ENCODE measurements at regions not wholly inside any gene's neighbourhood (a gene's known extent, or its start where the extent isn't known, plus 50 kb on each side); places are given as distances from the start of the nearest gene placed in this dataset.

- POLR2A ChIA-PET, result no interaction called here
- no peak for DNase-seq (ENCODE audit: low spot score)
- Mint-ChIP-seq H3K27ac (no peak overlapping the region), H3K9me3 (peaks cover 25% of the 10 kb centered on the region), H3K27me3 (ENCODE audit: low read depth) (peaks cover 8% of the 10 kb centered on the region), H3K36me3 (peaks cover 13% of the 10 kb centered on the region), H3K4me1 (peaks cover 13% of the 10 kb centered on the region), H3K4me3 (no peak overlapping the region)
- no peak for ATAC-seq
- CTCF ChIA-PET, result no interaction called here
- no peak for TF ChIP-seq AR (CRISPR knock-in tag; IDR thresholded peaks at IDR 0.05)
- no peak for TF ChIP-seq SOX15 (CRISPR knock-in tag; IDR thresholded peaks at IDR 0.05)
- no peak for TF ChIP-seq ZNF416 (CRISPR knock-in tag; IDR thresholded peaks at IDR 0.05)
- TF ChIP-seq NR3C1 (CRISPR knock-in tag; conservative IDR thresholded peaks at IDR 0.05; ENCODE audit: low read depth), result no peak
- no peak for TF ChIP-seq NFE2L1 (CRISPR knock-in tag; IDR thresholded peaks at IDR 0.05)
- no peak for TF ChIP-seq ZNF317 (CRISPR knock-in tag; IDR thresholded peaks at IDR 0.05; ENCODE audit: borderline replicate concordance, low read depth)
- TF ChIP-seq E2F5 (CRISPR knock-in tag; IDR thresholded peaks at IDR 0.05), result no peak
- no peak for TF ChIP-seq ZNF232 (CRISPR knock-in tag; IDR thresholded peaks at IDR 0.05)
- no peak for TF ChIP-seq TEAD4 (CRISPR knock-in tag; IDR thresholded peaks at IDR 0.05)
- no peak for TF ChIP-seq JUN (CRISPR knock-in tag; IDR thresholded peaks at IDR 0.05)
- TF ChIP-seq CREB1 (CRISPR knock-in tag; IDR thresholded peaks at IDR 0.05), result no peak
- TF ChIP-seq ARID4B (CRISPR knock-in tag; IDR thresholded peaks at IDR 0.05; ENCODE audit: borderline replicate concordance), result no peak
- no peak for TF ChIP-seq MYBL2 (CRISPR knock-in tag; IDR thresholded peaks at IDR 0.05)
- no peak for TF ChIP-seq TCF7 (CRISPR knock-in tag; IDR thresholded peaks at IDR 0.05; ENCODE audit: low read depth)
- no peak for TF ChIP-seq ZNF532 (CRISPR knock-in tag; IDR thresholded peaks at IDR 0.05; ENCODE audit: borderline replicate concordance)
- no peak for TF ChIP-seq E2F4 (CRISPR knock-in tag; IDR thresholded peaks at IDR 0.05; ENCODE audit: borderline replicate concordance, low read depth)
- TF ChIP-seq IRF1 (CRISPR knock-in tag; IDR thresholded peaks at IDR 0.05), result no peak
These were observed 149.7 kb upstream of the KLHL29 start for GRCh38 chr2:23235292-23235691.

Measured in WTC11 (cell line).